Fibroblast of pulmonary artery (primary cell): ENCODE measurements at regions not wholly inside any gene's neighbourhood (a gene's known extent, or its start where the extent isn't known, plus 50 kb on each side); places are given as distances from the start of the nearest gene placed in this dataset.
"Not testable (repeated sequence)": the region's sequence is repeated elsewhere in the genome, so short reads cannot be mapped to it uniquely, and the experiment has no call there.

ENCODE experiments used
- DNase-seq: peaks from one replicate; pipeline ENCODE4 v3.0.0-alpha.2; 2010; ENCODE audit warnings: low read depth
- H3K4me3 ChIP-seq: replicated peaks from 2 replicates; pipeline ENCODE4 v1.5.1; 2011; ENCODE audit warnings: low read depth, mild to moderate bottlenecking, control low read depth, low read length, moderate library complexity
- CTCF ChIP-seq: IDR thresholded peaks from 2 replicates; pipeline ENCODE4 v1.5.1; 2011; ENCODE audit warnings: mild to moderate bottlenecking, control low read depth, low read length, inconsistent platforms; ENCODE audit errors: missing control alignments

GRCh38 chr2:76178610-76179009 is 467.9 kb upstream of the GCFC2 start:
- TF ChIP-seq CTCF, result no peak

GRCh38 chr2:76175295-76175694 is 464.6 kb upstream of the GCFC2 start:
- H3K4me3 ChIP-seq, result no peak overlapping the region
- no peak for DNase-seq
- no peak for TF ChIP-seq CTCF

More at GRCh38 chr2:76178610-76179009, 467.9 kb upstream of the GCFC2 start:
- no peak for DNase-seq
- no peak overlapping the region for H3K4me3 ChIP-seq

GRCh38 chr2:76174505-76174904 is 463.8 kb upstream of the GCFC2 start:
- no peak overlapping the region for H3K4me3 ChIP-seq
- no peak for DNase-seq
- TF ChIP-seq CTCF, result no peak

GRCh38 chr2:76173206-76173605 is 462.5 kb upstream of the GCFC2 start:
- H3K4me3 ChIP-seq, DNase-seq: not testable (repeated sequence)

- not testable (repeated sequence) for DNase-seq, H3K4me3 ChIP-seq
Observed at GRCh38 chr2:76172154-76172595, 461.5 kb upstream of the GCFC2 start.

- no peak for DNase-seq
- TF ChIP-seq CTCF, result no peak
- H3K4me3 ChIP-seq, result no peak overlapping the region
Observed at GRCh38 chr2:76170856-76171255, 460.1 kb upstream of the GCFC2 start.

GRCh38 chr2:76170009-76170384 is 459.3 kb upstream of the GCFC2 start:
- no peak for DNase-seq
- no peak overlapping the region for H3K4me3 ChIP-seq
- no peak for TF ChIP-seq CTCF

GRCh38 chr2:76169276-76170008 is 458.7 kb upstream of the GCFC2 start:
- H3K4me3 ChIP-seq, result no peak overlapping the region
- TF ChIP-seq CTCF, result no peak
- DNase-seq, result no peak
